Lower lobe of right lung (tissue), 2 donors: ENCODE measurements at regions not wholly inside any gene's neighbourhood (a gene's known extent, or its start where the extent isn't known, plus 50 kb on each side); places are given as distances from the start of the nearest gene placed in this dataset.

Experiments
- ATAC-seq, 2 donors: fragments of 200-7000 bp; cut with Tn5 transposase; one replicate each; pipeline ENCODE4 v1.9.1; 2020 to 2022; ENCODE audit warnings: mild to moderate bottlenecking in 2 of 2, moderate library complexity in 2 of 2
- DNase-seq: peaks from one replicate; pipeline ENCODE4 v3.0.0-alpha.2; 2020
- H3K27ac ChIP-seq: fragments of 200-600 bp; one replicate; pipeline ENCODE4 v1.8.0; 2022
- H3K27me3 ChIP-seq: fragments of 200-600 bp; one replicate; pipeline ENCODE4 v1.8.0; 2022; ENCODE audit warnings: low read depth
- H3K36me3 ChIP-seq: fragments of 200-600 bp; one replicate; pipeline ENCODE4 v1.8.0; 2022; ENCODE audit warnings: mild to moderate bottlenecking
- H3K4me1 ChIP-seq: fragments of 200-600 bp; one replicate; pipeline ENCODE4 v1.8.0; 2022
- H3K4me3 ChIP-seq: fragments of 200-600 bp; one replicate; pipeline ENCODE4 v1.8.0; 2022; ENCODE audit warnings: mild to moderate bottlenecking
- H3K9me3 ChIP-seq: fragments of 200-600 bp; one replicate; pipeline ENCODE4 v1.8.0; 2022
- CTCF ChIP-seq: fragments of 200-600 bp; IDR thresholded peaks from one replicate; pipeline ENCODE4 v1.8.0; 2022; ENCODE audit warnings: antibody characterized with exemption, mild to moderate bottlenecking
- intact Hi-C: fragments of 100-400 bp; cut with DNase I; formaldehyde crosslinking; loops from one replicate; pipeline ENCODE4 v1.11.0; 2022
- donor health status: DM: no; HTN: yes; CAD: no; lungs with severe emphysema.

GRCh38 chr10:107490389-107490788 lies 325.9 kb upstream of the SORCS1 start:
- H3K9me3 ChIP-seq = no peaks in the 10 kb centered on the region
- intact Hi-C loops = no loop called here
- no peaks in the 10 kb centered on the region for H3K27me3 ChIP-seq
- H3K4me1 ChIP-seq = no peaks in the 10 kb centered on the region
- H3K27ac ChIP-seq = no peak overlapping the region
- no peaks in the 10 kb centered on the region for H3K36me3 ChIP-seq
- no peak for TF ChIP-seq CTCF
- DNase-seq = no peak
- ATAC-seq = no peak
- H3K4me3 ChIP-seq = no peak overlapping the region

- Histone ChIP-seq H3K27me3 (no peaks in the 10 kb centered on the region), H3K4me3 (no peak overlapping the region), H3K4me1 (no peaks in the 10 kb centered on the region), H3K27ac (no peak overlapping the region), H3K36me3 (no peaks in the 10 kb centered on the region), H3K9me3 (no peaks in the 10 kb centered on the region)
- no peak for DNase-seq
- no peak for ATAC-seq
- intact Hi-C loops = no loop called here
- no peak for TF ChIP-seq CTCF
Measured at GRCh38 chr10:107487284-107487683, 322.8 kb upstream of the SORCS1 start.

- no peak for TF ChIP-seq CTCF
- no peak for ATAC-seq
- H3K36me3 ChIP-seq = no peaks in the 10 kb centered on the region
- intact Hi-C loops = no loop called here
- H3K9me3 ChIP-seq = no peaks in the 10 kb centered on the region
- H3K4me3 ChIP-seq = no peak overlapping the region
- no peaks in the 10 kb centered on the region for H3K4me1 ChIP-seq
- no peak overlapping the region for H3K27ac ChIP-seq
- no peak for DNase-seq
- H3K27me3 ChIP-seq = no peaks in the 10 kb centered on the region
Measured at GRCh38 chr10:107485019-107485418, 320.5 kb upstream of the SORCS1 start.

- H3K9me3 ChIP-seq = no peaks in the 10 kb centered on the region
- no peaks in the 10 kb centered on the region for H3K4me1 ChIP-seq
- no peak overlapping the region for H3K4me3 ChIP-seq
- ATAC-seq = no peak
- no peaks in the 10 kb centered on the region for H3K27me3 ChIP-seq
- no peak for TF ChIP-seq CTCF
- H3K36me3 ChIP-seq = no peaks in the 10 kb centered on the region
- H3K27ac ChIP-seq = no peak overlapping the region
- DNase-seq = no peak
- intact Hi-C loops = no loop called here
Measured at GRCh38 chr10:107481881-107482280, 317.4 kb upstream of the SORCS1 start.

- Histone ChIP-seq H3K27me3 (no peaks in the 10 kb centered on the region), H3K4me1 (no peaks in the 10 kb centered on the region), H3K9me3 (no peaks in the 10 kb centered on the region), H3K4me3 (no peak overlapping the region), H3K27ac (no peak overlapping the region), H3K36me3 (no peaks in the 10 kb centered on the region)
- ATAC-seq (no peak), DNase-seq (no peak)
- no peak for TF ChIP-seq CTCF
- intact Hi-C loops = no loop called here
Measured at GRCh38 chr10:107481224-107481623, 316.7 kb upstream of the SORCS1 start.

- H3K4me3 ChIP-seq = no peak overlapping the region
- intact Hi-C loops = no loop called here
- H3K4me1 ChIP-seq = no peaks in the 10 kb centered on the region
- H3K27me3 ChIP-seq = no peaks in the 10 kb centered on the region
- ATAC-seq (no peak), DNase-seq (no peak)
- TF ChIP-seq CTCF = no peak
- no peak overlapping the region for H3K27ac ChIP-seq
- no peaks in the 10 kb centered on the region for H3K36me3 ChIP-seq
- H3K9me3 ChIP-seq = no peaks in the 10 kb centered on the region
Measured at GRCh38 chr10:107480781-107481180, 316.3 kb upstream of the SORCS1 start.
